CD4-positive, alpha-beta memory T cell (primary cell): ENCODE measurements at regions not wholly inside any gene's neighbourhood (a gene's known extent, or its start where the extent isn't known, plus 50 kb on each side); places are given as distances from the start of the nearest gene placed in this dataset.
"Not testable (repeated sequence)": the region's sequence is repeated elsewhere in the genome, so short reads cannot be mapped to it uniquely, and the experiment has no call there.

ENCODE experiments used
- CTCF ChIA-PET: fragments of 350-600 bp; sonication (Branson Sonifier 250); formaldehyde crosslinking; loops from one replicate; lab custom pipeline; 2021; ENCODE audit warnings: inconsistent platforms; ENCODE audit not compliant: partially characterized antibody; lab: Charles Lee
- POLR2A ChIA-PET: fragments of 350-600 bp; sonication (Branson Sonifier 250); formaldehyde crosslinking; loops from one replicate; lab custom pipeline; 2021; ENCODE audit not compliant: partially characterized antibody; lab: Charles Lee
- DNase-seq, 5 donors: peaks; one replicate each; pipeline versions ENCODE4 v3.0.0 to v3.0.0-alpha.2; 2020 to 2022; ENCODE audit warnings: mixed read lengths in 1 of 5
- H3K27ac ChIP-seq: one replicate; pipeline ENCODE4 v1.7.0; 2013; ENCODE audit warnings: low read depth, low read length
- H3K27me3 ChIP-seq: 2 replicates; pipeline ENCODE4 v1.7.0; 2013; ENCODE audit warnings: mild to moderate bottlenecking, low read length, moderate library complexity; ENCODE audit not compliant: insufficient read depth
- H3K36me3 ChIP-seq: 2 replicates; pipeline ENCODE4 v1.7.0; 2013; ENCODE audit warnings: mild to moderate bottlenecking, low read length, moderate library complexity; ENCODE audit not compliant: insufficient read depth
- H3K4me1 ChIP-seq: 2 replicates; pipeline ENCODE4 v1.7.0; 2013; ENCODE audit warnings: mild to moderate bottlenecking, low read length, moderate library complexity; ENCODE audit not compliant: insufficient read depth
- H3K4me3 ChIP-seq, 2 donors: one replicate each; pipeline ENCODE4 v1.7.0; 2013; ENCODE audit warnings: low read length in 2 of 2, mild to moderate bottlenecking in 1 of 2
- H3K9me3 ChIP-seq, 2 donors: one replicate each; pipeline ENCODE4 v1.7.0; 2013; ENCODE audit warnings: low read length in 2 of 2, control low read depth in 1 of 2; ENCODE audit not compliant: control insufficient read depth in 1 of 2
- H3K27ac Mint-ChIP-seq, 7 donors: one replicate each; pipeline ENCODE4 v1.8.0; 2020 to 2021; ENCODE audit warnings: mixed read lengths in 7 of 7, mild to moderate bottlenecking in 6 of 7, inconsistent platforms in 3 of 7, moderate library complexity in 3 of 7
- H3K27me3 Mint-ChIP-seq, 2 donors: one replicate each; pipeline ENCODE4 v1.8.0; 2020 to 2021; ENCODE audit warnings: mixed read lengths in 2 of 2
- H3K36me3 Mint-ChIP-seq, 2 donors: one replicate each; pipeline ENCODE4 v1.8.0; 2020 to 2021; ENCODE audit warnings: mixed read lengths in 2 of 2, inconsistent platforms in 1 of 2, mild to moderate bottlenecking in 1 of 2
- H3K4me1 Mint-ChIP-seq, 4 donors: one replicate each; pipeline ENCODE4 v1.8.0; 2020 to 2021; ENCODE audit warnings: mixed read lengths in 4 of 4, mild to moderate bottlenecking in 1 of 4
- H3K4me3 Mint-ChIP-seq, 8 donors: one replicate each; pipeline ENCODE4 v1.8.0; 2020 to 2021; ENCODE audit warnings: mixed read lengths in 8 of 8, mild to moderate bottlenecking in 7 of 8, moderate library complexity in 6 of 8, inconsistent platforms in 3 of 8
- H3K9me3 Mint-ChIP-seq, 8 donors: one replicate each; pipeline ENCODE4 v1.8.0; 2020 to 2021; ENCODE audit warnings: mixed read lengths in 8 of 8, mild to moderate bottlenecking in 5 of 8, inconsistent platforms in 3 of 8, moderate library complexity in 1 of 8
- intact Hi-C: fragments of 100-400 bp; cut with micrococcal nuclease; formaldehyde crosslinking; loops from one replicate; pipeline ENCODE4 v1.15.1; 2023

GRCh38 chr5:121462441-121462840 is 389.2 kb upstream of the FTMT start:
- Mint-ChIP-seq H3K4me3 (no peak overlapping the region), H3K27ac (no peak overlapping the region), H3K36me3 (no peaks in the 10 kb centered on the region), H3K27me3 (no peaks in the 10 kb centered on the region), H3K9me3 (peaks cover 0 to 10% (median 3%) of the 10 kb centered on the region in 8 donors), H3K4me1 (no peaks in the 10 kb centered on the region)
- H3K4me3 ChIP-seq: no peak overlapping the region
- no peaks in the 10 kb centered on the region for H3K36me3 ChIP-seq
- ChIA-PET CTCF (no interaction called here), POLR2A (no interaction called here)
- no peaks in the 10 kb centered on the region for H3K4me1 ChIP-seq
- H3K27me3 ChIP-seq: no peaks in the 10 kb centered on the region
- no peaks in the 10 kb centered on the region for H3K9me3 ChIP-seq
- DNase-seq: no peak
- intact Hi-C loops: no loop called here
- H3K27ac ChIP-seq: no peak overlapping the region

GRCh38 chr5:121471222-121471621 is 380.5 kb upstream of the FTMT start:
- H3K4me3 Mint-ChIP-seq, H3K27me3 Mint-ChIP-seq, intact Hi-C loops, POLR2A ChIA-PET, H3K4me3 ChIP-seq, H3K9me3 ChIP-seq, H3K36me3 ChIP-seq, H3K4me1 ChIP-seq, H3K27ac Mint-ChIP-seq, H3K27ac ChIP-seq, DNase-seq, H3K27me3 ChIP-seq, H3K36me3 Mint-ChIP-seq, CTCF ChIA-PET, H3K4me1 Mint-ChIP-seq: not testable (repeated sequence)
- peaks cover 0 to 12% (median 3%) of the 10 kb centered on the region in 8 donors for H3K9me3 Mint-ChIP-seq

DNA sequence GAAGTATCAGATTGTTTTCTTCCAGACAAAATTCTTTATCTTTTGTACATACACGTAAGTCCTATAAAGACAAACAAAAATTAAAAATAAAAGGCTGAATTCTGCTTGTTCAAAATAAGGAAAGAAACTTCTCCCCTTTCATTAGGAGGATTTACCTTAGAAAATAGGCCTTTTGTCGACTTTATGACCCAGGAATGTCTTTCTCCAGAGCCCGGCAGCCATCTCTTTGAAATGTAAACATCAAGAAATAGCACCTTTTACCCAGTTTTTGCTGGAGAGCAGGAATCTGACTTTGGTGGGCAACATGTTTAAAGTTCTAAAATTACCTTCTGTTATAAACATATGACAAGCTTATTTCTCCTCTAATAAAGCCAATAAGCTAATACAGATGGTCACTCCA is 373.0 kb upstream of the FTMT start:
- DNase-seq: no peak
- Histone ChIP-seq H3K36me3 (no peaks in the 10 kb centered on the region), H3K9me3 (no peaks in the 10 kb centered on the region), H3K4me3 (no peak overlapping the region), H3K27me3 (no peaks in the 10 kb centered on the region), H3K4me1 (no peaks in the 10 kb centered on the region), H3K27ac (no peak overlapping the region)
- H3K4me1 Mint-ChIP-seq: no peaks in the 10 kb centered on the region
- H3K36me3 Mint-ChIP-seq: no peaks in the 10 kb centered on the region
- no peak overlapping the region for H3K4me3 Mint-ChIP-seq
- H3K9me3 Mint-ChIP-seq: peaks cover 0 to 2% (median 0%) of the 10 kb centered on the region in 8 donors
- POLR2A ChIA-PET: no interaction called here
- intact Hi-C loops: no loop called here
- no peaks in the 10 kb centered on the region for H3K27me3 Mint-ChIP-seq
- no peak overlapping the region for H3K27ac Mint-ChIP-seq
- CTCF ChIA-PET: no interaction called here

DNA sequence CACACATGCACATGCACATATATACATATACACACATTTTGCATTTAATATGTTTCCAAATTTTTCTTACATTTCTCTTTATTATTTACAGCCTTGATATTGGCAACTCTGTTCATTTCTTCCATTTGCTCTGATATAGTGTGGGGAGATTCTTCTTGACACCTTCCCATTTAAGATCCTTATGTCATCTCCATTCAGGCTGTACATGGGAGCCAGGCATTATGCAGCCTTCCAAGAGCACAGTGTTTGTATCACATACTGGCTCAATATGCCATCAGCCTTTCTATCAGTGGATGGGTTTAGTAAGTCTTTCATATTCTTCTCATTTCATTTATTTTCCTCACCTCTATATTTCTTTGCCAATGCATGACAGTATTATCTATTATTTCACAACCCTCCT is 372.3 kb upstream of the FTMT start:
- H3K27me3 ChIP-seq: no peaks in the 10 kb centered on the region
- no peaks in the 10 kb centered on the region for H3K36me3 ChIP-seq
- H3K9me3 ChIP-seq: no peaks in the 10 kb centered on the region
- H3K4me3 Mint-ChIP-seq: no peak overlapping the region
- DNase-seq: no peak
- H3K27ac ChIP-seq: no peak overlapping the region
- H3K36me3 Mint-ChIP-seq: no peaks in the 10 kb centered on the region
- POLR2A ChIA-PET: no interaction called here
- no peak overlapping the region for H3K4me3 ChIP-seq
- no peaks in the 10 kb centered on the region for H3K27me3 Mint-ChIP-seq
- intact Hi-C loops: no loop called here
- H3K27ac Mint-ChIP-seq: no peak overlapping the region
- H3K9me3 Mint-ChIP-seq: peaks cover 0 to 4% (median 0%) of the 10 kb centered on the region in 8 donors
- no peaks in the 10 kb centered on the region for H3K4me1 ChIP-seq
- CTCF ChIA-PET: no interaction called here
- no peaks in the 10 kb centered on the region for H3K4me1 Mint-ChIP-seq

- CTCF ChIA-PET: no interaction called here
- POLR2A ChIA-PET: no interaction called here
- Mint-ChIP-seq H3K27ac (no peak overlapping the region), H3K36me3 (no peaks in the 10 kb centered on the region), H3K4me1 (no peaks in the 10 kb centered on the region), H3K27me3 (no peaks in the 10 kb centered on the region), H3K9me3 (peaks cover 0 to 6% (median 0%) of the 10 kb centered on the region in 8 donors), H3K4me3 (no peak overlapping the region)
- Histone ChIP-seq H3K9me3 (no peaks in the 10 kb centered on the region), H3K36me3 (no peaks in the 10 kb centered on the region), H3K27me3 (no peaks in the 10 kb centered on the region), H3K4me1 (no peaks in the 10 kb centered on the region), H3K4me3 (no peak overlapping the region), H3K27ac (no peak overlapping the region)
- no peak for DNase-seq
- intact Hi-C loops: no loop called here
Measured at GRCh38 chr5:121485281-121485680, 366.4 kb upstream of the FTMT start.

- POLR2A ChIA-PET, H3K9me3 ChIP-seq, H3K4me1 Mint-ChIP-seq: not testable (repeated sequence)
Measured at GRCh38 chr5:121485999-121486398, 365.7 kb upstream of the FTMT start.

GRCh38 chr5:121489972-121490371 is 361.7 kb upstream of the FTMT start:
- intact Hi-C loops: no loop called here
- Histone ChIP-seq H3K4me3 (no peak overlapping the region), H3K4me1 (no peaks in the 10 kb centered on the region), H3K9me3 (no peaks in the 10 kb centered on the region), H3K27me3 (no peaks in the 10 kb centered on the region), H3K27ac (no peak overlapping the region), H3K36me3 (no peaks in the 10 kb centered on the region)
- Mint-ChIP-seq H3K4me1 (no peaks in the 10 kb centered on the region), H3K36me3 (no peaks in the 10 kb centered on the region), H3K4me3 (no peak overlapping the region), H3K27me3 (no peaks in the 10 kb centered on the region), H3K27ac (no peak overlapping the region), H3K9me3 (peaks cover 0 to 7% (median under 1%) of the 10 kb centered on the region in 8 donors)
- ChIA-PET CTCF (no interaction called here), POLR2A (no interaction called here)
- DNase-seq: no peak

More at GRCh38 chr5:121485999-121486398, 365.7 kb upstream of the FTMT start:
- intact Hi-C loops, H3K27me3 Mint-ChIP-seq, H3K9me3 Mint-ChIP-seq, H3K27ac ChIP-seq, H3K36me3 Mint-ChIP-seq, CTCF ChIA-PET, H3K27ac Mint-ChIP-seq, H3K4me3 Mint-ChIP-seq, H3K4me3 ChIP-seq, DNase-seq, H3K36me3 ChIP-seq, H3K27me3 ChIP-seq, H3K4me1 ChIP-seq: not testable (repeated sequence)

- Mint-ChIP-seq H3K27me3 (no peaks in the 10 kb centered on the region), H3K4me1 (no peaks in the 10 kb centered on the region), H3K4me3 (no peak overlapping the region), H3K36me3 (no peaks in the 10 kb centered on the region), H3K9me3 (peaks cover 0 to 7% (median 0%) of the 10 kb centered on the region in 8 donors), H3K27ac (no peak overlapping the region)
- Histone ChIP-seq H3K36me3 (no peaks in the 10 kb centered on the region), H3K9me3 (no peaks in the 10 kb centered on the region), H3K4me1 (no peaks in the 10 kb centered on the region), H3K4me3 (no peak overlapping the region), H3K27ac (no peak overlapping the region), H3K27me3 (no peaks in the 10 kb centered on the region)
- no peak for DNase-seq
- intact Hi-C loops: no loop called here
- ChIA-PET POLR2A (no interaction called here), CTCF (no interaction called here)
Measured at GRCh38 chr5:121497176-121497575, 354.5 kb upstream of the FTMT start.
